Lung microvascular endothelial cell (primary cell): ENCODE measurements at regions not wholly inside any gene's neighbourhood (a gene's known extent, or its start where the extent isn't known, plus 50 kb on each side); places are given as distances from the start of the nearest gene placed in this dataset.

Source experiments
- DNase-seq, 2 donors: peaks; one replicate each; pipeline versions ENCODE4 v3.0.0 to v3.0.0-alpha.2; 2010; ENCODE audit warnings: low read depth in 2 of 2

DNA sequence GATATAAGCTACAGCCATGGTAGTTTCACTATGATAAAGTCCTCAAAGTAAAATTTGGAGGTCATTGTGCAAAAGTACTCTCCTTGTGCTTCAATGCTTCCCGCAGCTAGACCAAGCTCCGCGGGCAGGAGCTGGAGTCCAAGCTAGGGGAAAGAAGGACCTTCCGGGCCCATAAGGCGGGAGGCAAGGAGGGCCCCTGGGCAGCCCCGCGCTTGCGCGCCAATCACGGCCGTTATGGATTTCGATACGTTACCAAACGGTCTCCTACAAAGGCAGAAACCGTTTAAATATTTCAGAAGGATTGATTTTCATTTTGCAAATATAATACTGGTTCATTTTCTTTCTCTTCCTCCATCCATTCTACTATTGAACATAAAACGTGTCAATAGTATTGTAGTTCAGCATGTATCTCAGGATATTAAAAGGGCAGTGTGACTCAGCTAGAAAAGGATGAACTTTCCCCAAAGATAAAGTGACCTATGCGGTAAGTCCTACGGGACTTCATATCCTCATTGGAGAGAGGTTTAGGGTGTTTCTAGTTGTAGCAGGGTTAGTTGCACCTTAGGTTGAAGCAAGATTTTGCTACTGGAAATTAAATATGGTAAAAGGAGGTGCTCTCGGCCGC is 128.0 kb downstream of the KIF20B start:
- DNase-seq = no peak

- DNase-seq = no peak
Observed at GRCh38 chr10:89829887-89830269, 128.5 kb downstream of the KIF20B start.

DNA sequence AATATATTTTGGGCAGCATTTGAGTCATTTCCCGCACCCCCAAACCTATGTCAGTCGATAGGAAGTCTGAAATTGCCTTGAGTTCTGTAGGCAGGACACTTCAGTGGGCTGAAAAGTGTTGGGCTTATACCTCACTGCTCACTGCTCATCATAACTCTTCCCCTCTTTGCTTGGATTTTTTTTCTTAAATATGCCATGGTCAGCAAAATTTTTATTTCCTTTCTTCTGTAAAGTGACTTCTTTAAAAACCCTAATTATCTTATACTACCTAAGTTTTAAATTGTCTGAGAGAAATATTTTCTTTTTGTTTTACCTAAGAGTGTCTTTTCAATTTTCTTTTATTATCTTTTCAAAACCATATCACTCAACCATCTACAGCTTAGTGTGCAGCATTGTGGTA is 129.2 kb downstream of the KIF20B start:
- no peak for DNase-seq

DNA sequence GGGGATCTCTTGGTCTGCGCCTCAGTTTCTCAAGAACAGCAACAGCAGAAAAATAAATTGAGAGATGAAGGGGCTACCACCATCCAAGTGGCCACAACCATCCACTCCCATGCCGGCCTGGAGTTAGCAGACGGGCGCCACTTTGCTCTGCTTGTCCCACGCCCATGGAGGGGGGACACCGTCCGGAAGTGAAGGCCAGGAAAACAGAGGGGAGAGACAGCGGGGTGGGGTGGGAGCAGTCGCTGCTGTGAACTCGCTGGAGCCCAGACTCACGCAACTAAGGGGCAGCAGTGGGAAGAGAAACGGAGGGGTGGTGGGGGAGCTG is 135.4 kb downstream of the KIF20B start:
- DNase-seq = no peak

DNA sequence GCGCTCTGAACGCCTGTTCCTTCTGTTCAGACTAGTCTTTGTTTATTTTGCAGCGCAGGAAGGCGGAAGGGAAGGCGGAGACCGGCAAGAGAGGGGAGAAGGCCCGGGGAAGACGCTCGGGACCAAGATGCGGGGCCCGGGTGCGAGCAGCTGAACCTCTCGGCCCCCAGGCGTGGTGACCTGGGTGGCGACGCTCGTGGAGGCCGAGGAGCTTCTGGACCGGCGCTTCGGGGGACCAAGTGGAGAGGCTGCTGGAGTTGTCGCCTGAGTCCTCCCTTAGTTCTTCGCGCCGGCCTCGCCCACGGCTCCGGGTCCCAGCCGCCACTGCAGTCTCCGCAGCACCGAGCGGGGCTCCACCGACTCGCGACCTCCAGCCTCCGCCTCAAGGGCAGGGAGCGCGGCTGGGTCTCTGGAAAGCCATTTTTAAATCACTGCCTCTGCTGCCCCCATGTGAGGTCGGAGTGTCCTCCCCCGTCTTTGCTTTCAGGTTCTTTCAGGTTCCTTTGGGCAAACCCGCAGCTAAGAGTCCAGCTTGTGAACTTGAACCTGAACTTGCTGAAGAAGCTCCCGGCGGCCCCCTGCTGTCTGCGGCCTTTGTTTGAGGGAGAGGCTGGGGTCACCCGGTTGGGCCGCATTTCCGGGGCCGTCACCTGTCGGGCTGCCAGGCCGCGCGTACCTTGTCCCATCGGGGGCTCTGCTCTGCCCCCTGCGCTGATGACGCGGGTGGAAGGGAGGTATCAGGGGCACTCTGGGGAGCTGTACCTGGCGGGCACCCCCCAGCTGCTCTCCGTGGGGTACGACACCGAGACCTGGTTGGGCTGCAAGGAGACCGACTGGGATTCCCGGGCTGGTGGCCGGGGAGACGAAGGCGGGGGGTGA is 136.0 kb downstream of the KIF20B start:
- peak; percentile 2 to 24 for DNase-seq

- DNase-seq = no peak
Observed at GRCh38 chr10:89838044-89838615, 136.7 kb downstream of the KIF20B start.

DNA sequence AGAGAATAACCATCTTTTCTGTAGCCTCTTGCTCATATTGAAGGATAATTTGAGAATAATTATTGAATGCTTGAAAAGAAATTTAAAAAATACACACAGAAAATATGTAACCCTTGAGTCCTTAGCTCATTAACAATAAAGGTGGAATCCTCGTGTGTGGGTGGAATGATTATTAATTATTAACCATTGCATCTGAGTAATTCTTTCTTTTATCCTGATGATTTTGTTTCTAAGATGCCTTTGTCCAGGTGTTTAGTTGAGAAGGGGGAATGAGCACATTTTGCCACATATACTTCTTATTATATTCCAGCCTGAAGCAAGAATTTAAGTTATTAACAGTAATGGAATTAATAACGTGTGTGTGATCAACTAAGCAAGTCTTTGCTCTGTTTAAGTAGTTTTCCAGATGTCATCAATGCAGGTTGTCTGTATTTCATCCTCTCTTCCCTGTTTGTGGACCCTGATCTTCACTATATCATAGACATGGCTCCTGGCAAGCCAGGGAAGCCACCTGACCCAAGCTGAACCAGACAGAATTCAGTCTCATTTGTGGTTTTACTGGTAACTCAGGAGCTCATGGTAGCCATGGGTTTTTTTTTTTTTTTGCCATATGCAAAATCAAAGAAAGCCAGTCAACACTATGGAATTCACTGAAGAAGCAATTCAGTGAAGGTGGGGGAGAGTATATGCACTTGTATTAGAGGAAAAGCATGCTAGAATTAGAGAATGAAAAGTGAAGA is 144.3 kb downstream of the KIF20B start:
- DNase-seq = no peak

- no peak for DNase-seq
Observed at GRCh38 chr10:89846281-89846630, 144.9 kb downstream of the KIF20B start.

GRCh38 chr10:89846786-89847185 is 145.4 kb downstream of the KIF20B start:
- no peak for DNase-seq

- DNase-seq = no peak
Observed at GRCh38 chr10:89852872-89853271, 151.5 kb downstream of the KIF20B start.

DNA sequence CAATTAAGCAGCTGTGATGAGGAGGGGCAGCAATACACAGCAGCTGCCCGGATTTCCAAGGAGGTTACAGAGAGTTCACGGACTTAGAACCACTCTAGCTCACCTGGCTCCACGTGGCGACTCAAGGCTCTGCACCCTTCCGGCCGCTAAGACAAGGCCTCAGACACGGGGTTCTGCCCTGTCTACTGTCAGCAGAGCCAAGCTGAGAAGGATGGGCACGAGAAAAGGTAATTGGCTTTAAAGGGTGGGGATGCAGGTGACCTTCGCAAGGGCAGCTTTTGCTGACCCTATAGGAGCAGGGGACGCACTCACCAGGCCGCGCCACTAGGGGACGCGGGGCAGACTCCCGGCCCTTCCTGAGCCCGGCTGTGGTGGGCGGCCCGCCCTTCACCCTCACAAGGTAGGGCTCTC is 152.4 kb downstream of the KIF20B start:
- no peak for DNase-seq

GRCh38 chr10:89857431-89858042 is 156.1 kb downstream of the KIF20B start:
- peak in 1 of 2 donors; percentile 10 for DNase-seq

GRCh38 chr10:89861199-89861573 is 159.8 kb downstream of the KIF20B start:
- DNase-seq = no peak

DNA sequence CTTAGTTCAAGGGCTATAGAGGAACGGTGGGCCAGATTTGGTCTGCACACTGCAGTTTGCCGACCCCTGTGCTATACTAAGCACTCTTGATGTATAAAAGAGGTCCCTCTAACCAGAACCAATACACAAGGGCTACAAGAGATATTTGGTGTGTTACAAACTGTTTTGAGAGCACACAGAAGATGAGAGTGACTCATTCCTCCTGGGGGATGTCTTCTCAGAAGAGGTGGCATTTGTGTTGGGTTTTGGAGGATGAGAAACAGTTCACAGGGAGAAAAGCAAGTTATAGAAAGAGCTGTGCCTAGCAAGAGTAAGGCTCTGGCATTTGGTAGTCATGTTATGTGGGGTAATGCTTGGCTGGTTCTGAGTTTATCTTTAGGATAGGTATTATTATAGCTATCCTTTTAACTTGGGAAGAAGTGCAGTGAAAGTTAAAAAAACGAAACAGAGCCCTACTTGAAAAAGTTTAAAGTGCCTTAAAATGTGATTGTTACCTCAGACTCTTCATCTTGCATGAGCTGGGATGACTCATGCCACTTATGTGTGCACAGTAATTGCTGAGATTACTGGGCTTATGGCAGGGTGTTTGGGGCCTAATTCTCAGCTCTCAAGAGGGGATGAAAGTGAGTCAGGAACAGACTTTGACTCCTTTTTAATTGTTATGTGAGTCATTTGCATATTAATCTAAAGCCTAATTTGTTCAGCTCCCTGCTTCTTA is 160.4 kb downstream of the KIF20B start:
- DNase-seq = peak in 1 of 2 donors; percentile 18

DNA sequence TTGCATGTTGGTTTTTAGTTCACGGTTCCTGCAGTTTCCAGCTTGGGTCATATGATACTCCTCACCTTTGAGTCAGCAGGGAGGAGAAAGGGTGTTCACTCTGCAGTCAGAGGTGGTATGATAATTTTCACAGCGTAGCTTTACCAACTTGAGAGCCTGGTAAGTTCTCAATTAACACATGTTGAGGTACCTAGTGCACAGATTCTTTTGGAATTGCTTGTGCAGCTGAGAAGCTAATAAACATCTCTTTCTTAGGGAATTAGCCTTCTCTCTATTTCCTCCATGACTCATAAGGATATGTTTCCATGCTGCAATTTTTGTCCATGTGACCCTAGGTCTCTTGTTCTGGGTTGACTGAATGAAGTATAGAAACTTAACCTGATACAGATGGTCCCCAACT is 166.6 kb downstream of the KIF20B start:
- DNase-seq = peak in 1 of 2 donors; percentile 10

DNA sequence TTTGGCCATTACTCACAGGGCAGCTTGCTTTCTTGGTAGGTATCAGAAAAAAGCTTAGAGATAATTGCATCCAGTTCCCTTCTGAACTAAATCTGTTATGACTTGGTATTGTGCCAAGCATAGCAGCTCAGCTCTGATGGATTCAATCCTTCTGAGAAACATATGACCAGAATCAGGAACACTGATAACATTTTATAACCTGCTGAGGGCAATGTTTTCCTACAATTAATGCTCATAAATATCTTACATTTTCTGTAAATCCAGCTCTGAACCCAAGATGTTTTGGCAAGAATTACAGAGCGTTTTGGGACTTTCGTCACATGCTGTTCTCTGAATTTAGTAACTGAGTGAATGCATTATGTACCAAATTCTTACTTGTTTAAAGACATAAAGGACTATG is 167.8 kb downstream of the KIF20B start:
- DNase-seq = no peak

GRCh38 chr10:89869592-89870156 is 168.3 kb downstream of the KIF20B start:
- DNase-seq = no peak

GRCh38 chr10:89870936-89871335 is 169.5 kb downstream of the KIF20B start:
- no peak for DNase-seq

DNA sequence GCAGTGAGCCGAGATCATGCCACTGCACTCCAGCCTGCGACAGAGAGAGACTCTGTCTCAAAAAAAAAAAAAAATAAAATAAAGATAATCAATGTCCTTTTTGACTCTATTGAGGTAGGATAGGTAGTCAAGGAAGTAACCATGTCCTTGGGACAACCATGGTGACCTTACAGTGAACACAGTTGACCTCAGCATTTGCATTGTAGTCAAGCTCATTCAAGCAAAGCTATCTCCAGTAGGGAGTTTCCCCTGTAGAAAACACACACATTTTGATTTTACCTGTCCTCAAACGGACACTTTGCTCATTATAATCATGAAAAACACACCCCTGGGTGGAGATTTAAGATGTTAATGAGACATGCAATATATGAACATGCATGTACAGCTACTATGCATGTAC is 171.7 kb downstream of the KIF20B start:
- no peak for DNase-seq

DNA sequence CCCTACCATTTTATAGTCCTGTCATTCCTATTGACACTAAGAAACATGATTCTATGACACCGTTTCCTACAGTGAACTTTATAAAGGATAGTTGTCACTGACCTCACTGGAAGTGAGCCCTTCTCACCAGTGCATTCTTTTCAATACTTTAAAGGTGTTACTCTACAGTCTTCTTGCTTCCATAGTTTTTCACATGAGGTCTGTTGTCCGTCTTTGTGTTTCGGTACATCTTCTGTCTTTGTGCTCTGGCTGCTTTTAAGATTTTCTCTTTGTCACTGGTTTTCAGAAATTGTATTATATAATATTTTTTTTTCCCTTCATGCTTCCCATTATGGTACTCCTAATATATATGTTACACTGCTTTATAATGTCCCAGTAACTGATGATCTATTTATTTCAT is 174.2 kb downstream of the KIF20B start:
- DNase-seq = no peak

DNA sequence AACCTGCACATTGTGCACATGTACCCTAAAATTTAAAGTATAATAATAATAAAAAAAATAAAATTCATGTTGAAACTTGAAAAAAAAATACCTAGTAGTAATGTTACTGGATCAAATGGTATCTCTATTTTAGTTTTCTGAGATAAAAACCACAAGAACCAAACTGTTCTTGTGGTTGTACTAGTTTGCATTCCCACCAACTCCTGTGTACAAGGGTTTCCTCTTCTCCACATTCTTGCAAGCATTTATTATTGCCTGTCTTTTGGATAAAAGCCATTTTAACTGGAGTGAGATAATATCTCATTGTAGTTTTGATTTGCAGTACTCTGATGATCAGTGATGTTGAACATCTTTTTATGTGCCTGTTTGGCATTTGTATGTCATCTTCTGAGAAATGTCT is 177.7 kb downstream of the KIF20B start:
- no peak for DNase-seq
